NCI-H774 (cell line): ENCODE measurements at regions not wholly inside any gene's neighbourhood (a gene's known extent, or its start where the extent isn't known, plus 50 kb on each side); places are given as distances from the start of the nearest gene placed in this dataset.

Source experiments
- DNase-seq: peaks from one replicate; lab custom pipeline; 2025; lab: John Stamatoyannopoulos, UW

- peak; percentile 51 for DNase-seq
Measured at GRCh38 chr1:110765640-110766335, 91.0 kb upstream of the KCNA3 start.

DNA sequence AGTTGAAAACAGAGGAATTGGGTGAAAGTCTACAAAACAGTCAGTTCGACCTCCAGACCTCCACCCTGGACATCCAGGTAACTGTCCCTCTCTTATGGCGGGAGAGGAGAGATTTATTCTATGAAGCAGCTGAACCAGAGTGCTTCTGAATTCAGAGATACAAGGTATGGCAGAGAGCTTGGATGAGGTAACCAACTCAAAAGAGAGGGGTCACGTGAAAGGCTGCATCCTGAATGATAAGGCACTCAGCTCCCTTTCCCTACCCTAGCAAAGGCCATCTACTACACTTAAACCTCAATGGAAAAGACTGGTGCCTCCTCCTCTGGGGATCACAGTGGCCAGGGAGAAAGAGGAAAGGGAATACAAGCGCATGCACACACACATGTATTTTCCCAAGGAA is 88.4 kb upstream of the KCNA3 start:
- DNase-seq, result no peak

DNA sequence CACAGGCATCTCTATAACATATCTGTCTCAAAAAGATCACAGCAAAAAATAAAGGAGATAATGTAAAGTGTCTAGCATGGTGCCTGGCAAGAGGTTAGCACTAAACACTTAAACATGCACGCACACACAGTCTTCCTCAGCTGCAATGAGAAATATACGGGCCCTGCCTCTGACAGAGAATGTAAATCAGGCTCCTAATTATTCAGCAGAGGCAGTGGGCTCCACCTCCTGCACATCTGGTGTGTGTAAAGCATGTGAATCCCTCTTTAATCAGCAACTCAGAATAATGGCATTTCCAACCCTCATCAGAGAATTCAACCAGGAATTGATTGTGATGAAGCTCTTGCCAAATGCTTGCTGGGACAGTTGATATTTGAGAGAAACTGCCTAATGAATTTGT is 85.6 kb upstream of the KCNA3 start:
- DNase-seq, result no peak

DNA sequence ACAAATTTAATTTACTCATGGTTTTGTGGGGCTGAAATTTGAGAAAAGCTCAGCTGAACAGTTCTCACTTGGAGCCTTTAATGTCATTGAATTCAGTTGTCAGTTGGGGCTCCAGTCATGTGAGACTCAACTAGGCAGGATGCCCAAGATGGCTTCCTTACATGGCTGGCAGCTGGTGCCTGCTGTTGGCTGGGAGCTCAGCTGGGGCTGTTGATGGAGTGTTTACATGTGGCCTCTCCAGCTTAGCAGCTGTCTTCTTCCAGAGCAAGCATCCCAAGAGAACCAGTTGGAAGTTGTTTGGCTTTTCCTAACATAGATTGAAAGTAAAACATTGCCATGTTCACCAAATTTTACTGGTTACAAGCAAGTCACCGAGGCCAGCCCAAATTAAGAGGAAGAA is 81.8 kb upstream of the KCNA3 start:
- DNase-seq, result no peak

GRCh38 chr1:110752941-110753725 is 78.4 kb upstream of the KCNA3 start:
- DNase-seq, result no peak

DNA sequence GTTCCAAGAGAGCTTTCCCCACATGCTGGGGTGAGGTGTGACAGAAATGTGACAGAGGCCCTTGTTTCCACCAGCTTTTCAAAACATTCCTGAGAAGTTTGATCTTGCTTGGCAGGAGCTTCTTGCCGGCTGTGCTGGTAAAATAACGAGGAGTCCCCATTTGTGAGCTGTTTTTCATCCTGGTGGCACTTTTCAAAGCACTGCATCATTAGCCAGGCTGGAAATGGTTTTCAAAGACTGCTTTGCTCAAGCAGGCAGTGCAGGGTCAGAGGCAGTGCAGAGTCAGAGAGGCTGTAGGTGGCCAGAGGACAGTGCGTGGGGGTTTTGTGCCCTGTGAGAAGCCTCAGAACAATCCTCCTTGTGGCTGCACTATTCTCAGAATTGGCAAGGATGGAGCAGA is 75.8 kb upstream of the KCNA3 start:
- no peak for DNase-seq

GRCh38 chr1:110749960-110750359 is 75.2 kb upstream of the KCNA3 start:
- no peak for DNase-seq

DNA sequence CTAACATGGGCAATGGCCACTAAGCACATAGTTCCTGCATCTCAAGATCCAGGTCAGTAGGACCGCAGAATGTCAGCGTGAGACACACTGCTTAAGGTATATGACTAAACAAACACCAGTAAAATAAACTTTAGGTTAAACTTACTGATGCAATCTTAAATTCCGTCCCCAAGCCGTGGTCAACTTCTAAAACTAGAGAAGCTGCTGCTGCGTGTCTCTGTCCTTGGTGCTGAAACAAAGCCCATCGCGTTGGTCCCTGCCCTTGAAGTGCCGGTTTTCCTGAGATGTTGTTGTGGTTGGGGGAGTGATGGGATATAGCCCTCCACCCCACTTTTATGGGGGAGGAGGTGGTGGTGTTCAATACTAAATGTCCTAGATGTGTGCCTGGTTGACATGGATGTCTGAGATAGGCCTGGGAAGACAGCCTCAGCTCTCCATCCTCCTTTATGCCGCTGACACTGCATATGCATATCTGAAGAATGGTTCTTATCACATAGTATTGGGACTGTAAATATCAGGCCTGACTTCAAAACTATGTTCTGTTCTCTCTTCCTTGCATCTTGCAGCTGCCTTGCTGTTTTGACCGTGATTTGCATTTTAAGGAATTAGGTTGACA is 72.0 kb upstream of the KCNA3 start:
- no peak for DNase-seq

DNA sequence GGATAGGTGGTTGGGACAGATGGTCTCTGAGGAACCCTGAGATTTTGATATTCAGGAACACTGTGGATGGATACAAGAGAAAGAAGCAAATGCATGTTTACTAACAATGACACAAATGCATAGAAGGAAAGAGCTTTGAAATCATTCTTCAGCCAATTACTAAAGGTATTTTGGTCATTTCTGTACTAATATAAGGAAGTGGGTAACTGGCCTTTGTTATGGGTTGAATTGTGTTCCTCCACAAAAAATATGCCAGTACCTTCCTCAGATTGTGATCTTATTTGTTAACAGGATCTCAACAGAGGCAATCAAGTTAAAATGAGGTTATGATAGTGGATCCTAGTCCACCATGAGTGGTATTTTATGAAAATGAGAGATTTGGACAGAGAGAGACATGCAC is 68.7 kb upstream of the KCNA3 start:
- no peak for DNase-seq

DNA sequence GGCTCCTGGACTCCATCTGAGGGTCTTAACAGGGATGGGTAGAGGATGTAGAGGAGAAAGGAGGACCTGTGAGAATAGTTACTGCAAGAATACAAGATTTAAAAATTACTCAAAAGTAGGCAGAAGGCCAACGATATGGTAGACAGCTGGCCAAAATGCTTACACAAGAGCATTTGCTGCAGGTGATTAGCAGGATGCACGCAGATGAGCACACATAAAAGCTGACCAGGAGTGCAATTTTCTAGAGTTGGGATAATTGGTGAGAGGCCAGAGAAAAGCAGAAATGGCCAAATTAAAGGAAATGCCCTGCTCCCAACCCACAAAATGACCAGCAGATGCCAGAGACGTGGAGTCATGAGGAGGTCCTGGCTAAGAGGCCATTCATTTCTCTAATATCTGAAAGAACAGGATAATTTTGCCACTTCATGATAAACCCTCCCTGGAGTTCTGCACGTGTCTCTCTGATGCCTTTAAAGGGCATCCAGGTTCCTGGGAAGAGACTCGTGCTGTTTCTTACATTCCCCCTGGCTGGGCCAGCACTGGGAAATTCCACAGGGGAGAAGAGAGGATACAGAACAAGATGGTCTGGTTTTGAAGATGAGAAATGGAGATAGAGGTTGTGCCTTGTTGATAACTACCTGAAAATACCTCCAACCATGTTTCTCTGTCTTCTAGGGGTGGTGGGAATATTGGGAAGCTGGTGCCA is 62.3 kb upstream of the KCNA3 start:
- DNase-seq, result no peak

DNA sequence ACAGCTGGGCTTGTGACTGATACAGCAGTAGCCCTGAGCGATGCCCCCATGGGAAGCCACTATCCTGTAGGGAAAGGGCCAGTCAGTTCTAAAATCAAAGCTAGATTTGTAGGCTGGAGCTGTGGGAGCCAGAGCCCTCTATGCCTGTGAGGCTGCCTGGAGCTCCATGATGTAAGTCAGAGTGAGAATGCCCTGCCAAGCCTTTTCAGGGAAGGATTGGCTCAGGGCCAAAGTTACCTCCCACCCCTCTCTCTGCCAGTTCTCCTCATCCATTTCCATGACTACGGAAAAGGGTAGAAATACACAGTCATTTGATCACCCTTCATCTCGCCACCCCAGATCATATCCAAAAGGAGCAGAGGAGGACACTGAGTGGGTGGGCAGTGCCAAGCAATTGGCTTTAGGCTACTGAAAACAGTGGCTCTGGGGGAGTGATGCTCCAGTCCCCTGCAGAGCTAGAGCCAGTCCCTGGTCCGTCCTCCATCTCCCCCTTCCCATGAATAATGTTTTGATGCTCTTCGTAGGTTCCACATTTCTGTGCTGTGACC is 59.5 kb upstream of the KCNA3 start:
- DNase-seq, result no peak

DNA sequence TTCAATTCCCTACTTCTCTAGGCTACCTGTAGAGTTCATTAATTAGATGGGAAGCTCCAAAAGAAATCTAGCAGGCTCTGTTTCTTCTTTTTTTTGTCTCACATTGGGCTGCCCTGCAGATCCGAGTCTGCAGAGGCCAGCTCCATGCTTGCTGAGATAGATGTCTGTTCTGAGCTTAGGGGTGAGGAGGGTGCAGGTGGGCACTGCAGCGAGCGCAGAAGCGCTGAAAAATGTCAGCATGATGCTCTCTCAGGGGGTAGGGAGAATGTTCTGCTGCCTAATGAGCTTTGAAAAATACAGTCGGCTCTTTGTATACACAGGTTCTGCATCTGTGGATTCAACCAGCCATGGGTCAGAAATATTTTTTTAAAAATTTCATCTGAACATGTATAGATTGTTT is 56.8 kb upstream of the KCNA3 start:
- DNase-seq, result no peak

DNA sequence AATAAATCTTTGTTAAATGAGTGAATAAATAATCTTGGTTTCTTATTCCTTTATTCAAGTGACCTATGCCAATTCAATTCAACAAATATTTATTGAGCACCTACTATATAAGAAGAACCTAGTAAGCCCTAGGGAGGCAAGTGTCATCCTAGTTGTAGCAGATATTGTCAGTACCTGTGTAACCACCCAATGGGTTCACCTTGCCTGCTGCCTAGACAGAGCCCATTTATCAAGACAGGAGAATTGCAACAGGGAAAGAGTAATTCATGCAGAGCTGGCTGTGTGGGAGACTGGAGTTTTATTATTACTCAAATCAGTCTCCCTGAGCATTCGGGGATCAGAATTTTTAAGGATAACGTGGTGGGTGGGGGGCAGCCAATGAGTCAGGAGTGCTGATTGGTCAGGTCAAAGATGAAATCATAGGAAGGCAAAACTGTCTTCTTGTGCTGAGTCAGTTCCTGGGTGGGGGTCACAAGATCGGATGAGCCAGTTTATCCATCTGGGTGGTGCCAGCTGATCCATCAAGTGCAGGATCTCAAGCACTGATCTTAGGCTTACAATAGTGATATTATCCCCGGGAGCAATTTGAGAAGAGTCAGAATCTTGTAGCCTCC is 53.8 kb upstream of the KCNA3 start:
- no peak for DNase-seq

DNA sequence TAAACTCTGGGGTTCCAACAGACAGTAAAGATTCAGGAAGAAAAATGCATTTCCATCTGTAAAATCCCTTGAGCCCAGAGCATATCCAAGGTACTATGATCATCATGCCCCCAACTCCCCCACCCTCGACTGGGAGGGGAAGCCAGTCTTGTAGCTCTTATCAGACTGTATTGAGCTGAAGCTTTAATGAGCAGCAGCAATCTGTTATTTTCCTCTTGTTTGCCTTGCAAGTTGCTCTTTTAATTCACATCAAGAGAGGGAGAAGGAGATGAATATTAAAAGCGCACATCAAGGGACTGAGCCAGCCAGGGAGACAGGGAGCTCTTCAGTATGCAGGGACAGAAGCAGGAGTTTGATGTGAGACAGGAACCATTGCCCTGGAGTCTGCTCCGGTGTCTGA is 52.5 kb upstream of the KCNA3 start:
- no peak for DNase-seq

DNA sequence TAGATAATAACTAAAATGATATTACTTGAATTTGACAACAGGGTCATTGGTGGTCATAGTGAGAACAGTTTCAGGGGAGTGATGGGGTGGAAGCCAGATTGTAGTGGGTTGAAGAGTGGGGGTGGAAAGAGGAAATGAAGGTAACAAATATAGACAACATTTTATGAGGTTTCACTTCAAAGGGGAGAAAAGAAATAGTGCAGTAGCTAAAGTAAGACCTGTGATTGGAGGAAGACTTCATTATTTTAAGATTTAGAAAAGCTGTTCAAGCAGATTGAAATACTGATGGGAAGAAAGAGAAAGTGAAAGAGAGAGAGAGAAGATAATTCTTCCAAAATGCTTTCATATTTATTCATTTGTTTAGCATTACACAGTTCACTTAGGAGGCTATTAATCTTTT is 52.0 kb upstream of the KCNA3 start:
- no peak for DNase-seq
